ENCODE measurements at regions not wholly inside any gene's neighbourhood (a gene's known extent, or its start where the extent isn't known, plus 50 kb on each side); places are given as distances from the start of the nearest gene placed in this dataset.
"Not testable (repeated sequence)": the region's sequence is repeated elsewhere in the genome, so short reads cannot be mapped to it uniquely, and the experiment has no call there.

GRCh38 chr1:187892683-187893039 lies 1063.9 kb downstream of the PLA2G4A start:
- no peak for DNase-seq (ENCODE audit: low spot score)

GRCh38 chr1:187893471-187893870 lies 1064.7 kb downstream of the PLA2G4A start:
- no peak for DNase-seq (ENCODE audit: low spot score)

- no peak for DNase-seq (ENCODE audit: low spot score)
These were observed 1065.6 kb downstream of the PLA2G4A start for GRCh38 chr1:187894349-187894748.

GRCh38 chr1:187903223-187903622 lies 1074.5 kb downstream of the PLA2G4A start:
- DNase-seq (ENCODE audit: low spot score), result no peak

GRCh38 chr1:187909382-187909781 lies 1080.6 kb downstream of the PLA2G4A start:
- no peak for DNase-seq (ENCODE audit: low spot score)

GRCh38 chr1:187911820-187912219 lies 1083.1 kb downstream of the PLA2G4A start:
- no peak for DNase-seq (ENCODE audit: low spot score)

- DNase-seq (ENCODE audit: low spot score), result no peak
These were observed 1092.2 kb downstream of the PLA2G4A start for GRCh38 chr1:187920976-187921375.

GRCh38 chr1:187921426-187921825 lies 1092.7 kb downstream of the PLA2G4A start:
- no peak for DNase-seq (ENCODE audit: low spot score)

GRCh38 chr1:187922255-187922654 lies 1093.5 kb downstream of the PLA2G4A start:
- DNase-seq (ENCODE audit: low spot score), result no peak

- DNase-seq (ENCODE audit: low spot score), result no peak
These were observed 1095.5 kb downstream of the PLA2G4A start for GRCh38 chr1:187924252-187924651.

GRCh38 chr1:187928288-187928687 lies 1099.5 kb downstream of the PLA2G4A start:
- peak; percentile 35 for DNase-seq (ENCODE audit: low spot score)

- no peak for DNase-seq (ENCODE audit: low spot score)
These were observed 1099.9 kb downstream of the PLA2G4A start for GRCh38 chr1:187928696-187929095.

GRCh38 chr1:187931776-187932175 lies 1103.0 kb downstream of the PLA2G4A start:
- no peak for DNase-seq (ENCODE audit: low spot score)

GRCh38 chr1:187933562-187934419 lies 1105.0 kb downstream of the PLA2G4A start:
- DNase-seq (ENCODE audit: low spot score), result no peak

GRCh38 chr1:187936667-187937066 lies 1107.9 kb downstream of the PLA2G4A start:
- no peak for DNase-seq (ENCODE audit: low spot score)

- DNase-seq (ENCODE audit: low spot score), result no peak
These were observed 1109.3 kb downstream of the PLA2G4A start for GRCh38 chr1:187938092-187938491.

GRCh38 chr1:187942986-187943385 lies 1114.2 kb downstream of the PLA2G4A start:
- no peak for DNase-seq (ENCODE audit: low spot score)

- DNase-seq (ENCODE audit: low spot score), result no peak
These were observed 1115.1 kb downstream of the PLA2G4A start for GRCh38 chr1:187943606-187944403.

- DNase-seq (ENCODE audit: low spot score), result not testable (repeated sequence)
These were observed 1117.9 kb downstream of the PLA2G4A start for GRCh38 chr1:187946661-187947060.

GRCh38 chr1:187947359-187947758 lies 1118.6 kb downstream of the PLA2G4A start:
- no peak for DNase-seq (ENCODE audit: low spot score)

- DNase-seq (ENCODE audit: low spot score), result no peak
These were observed 1119.5 kb downstream of the PLA2G4A start for GRCh38 chr1:187948170-187948794.

- DNase-seq (ENCODE audit: low spot score), result no peak
These were observed 1120.8 kb downstream of the PLA2G4A start for GRCh38 chr1:187949567-187949966.

- DNase-seq (ENCODE audit: low spot score), result no peak
These were observed 1123.1 kb downstream of the PLA2G4A start for GRCh38 chr1:187951817-187952216.
